Epithelial cell of proximal tubule (primary cell): ENCODE measurements at regions not wholly inside any gene's neighbourhood (a gene's known extent, or its start where the extent isn't known, plus 50 kb on each side); places are given as distances from the start of the nearest gene placed in this dataset.

ENCODE experiments used
- DNase-seq: peaks from one replicate; pipeline ENCODE4 v3.0.0-alpha.2; 2011; ENCODE audit warnings: low read depth
- H3K4me3 ChIP-seq: 2 replicates; pipeline ENCODE4 v1.5.1; 2011; ENCODE audit warnings: low read depth, mild to moderate bottlenecking, low read length
- CTCF ChIP-seq: conservative IDR thresholded peaks from 2 replicates; pipeline ENCODE4 v1.5.1; 2012; ENCODE audit warnings: low read depth, mild to moderate bottlenecking, low read length

- TF ChIP-seq CTCF: no peak
- DNase-seq: no peak
Observed at GRCh38 chr2:133948610-133949290, 305.1 kb upstream of the MGAT5 start.

GRCh38 chr2:133949595-133949994 lies 304.3 kb upstream of the MGAT5 start:
- H3K4me3 ChIP-seq: no peak overlapping the region
- TF ChIP-seq CTCF: no peak
- DNase-seq: no peak

More at GRCh38 chr2:133948610-133949290, 305.1 kb upstream of the MGAT5 start:
- no peak overlapping the region for H3K4me3 ChIP-seq

GRCh38 chr2:133951209-133951608 lies 302.7 kb upstream of the MGAT5 start:
- DNase-seq: no peak
- no peak for TF ChIP-seq CTCF
- H3K4me3 ChIP-seq: no peak overlapping the region

- H3K4me3 ChIP-seq: no peak overlapping the region
- no peak for DNase-seq
- TF ChIP-seq CTCF: no peak
Observed at GRCh38 chr2:133952420-133952819, 301.5 kb upstream of the MGAT5 start.

- H3K4me3 ChIP-seq: no peak overlapping the region
- no peak for TF ChIP-seq CTCF
- DNase-seq: no peak
Observed at GRCh38 chr2:133952896-133953295, 301.0 kb upstream of the MGAT5 start.

- DNase-seq: no peak
- no peak for TF ChIP-seq CTCF
- no peak overlapping the region for H3K4me3 ChIP-seq
Observed at GRCh38 chr2:133953524-133953923, 300.3 kb upstream of the MGAT5 start.

GRCh38 chr2:133954636-133955035 lies 299.2 kb upstream of the MGAT5 start:
- no peak overlapping the region for H3K4me3 ChIP-seq
- DNase-seq: no peak
- TF ChIP-seq CTCF: no peak
